LNCAP (cell line): ENCODE measurements at regions not wholly inside any gene's neighbourhood (a gene's known extent, or its start where the extent isn't known, plus 50 kb on each side); places are given as distances from the start of the nearest gene placed in this dataset.

Source experiments
- TF ChIP-seq, protein P1 (sequence below): fragments of 450-650 bp; IDR thresholded peaks from 2 replicates; pipeline ENCODE4 v1.5.1; 2017; ENCODE audit warnings: mild to moderate bottlenecking

DNA sequence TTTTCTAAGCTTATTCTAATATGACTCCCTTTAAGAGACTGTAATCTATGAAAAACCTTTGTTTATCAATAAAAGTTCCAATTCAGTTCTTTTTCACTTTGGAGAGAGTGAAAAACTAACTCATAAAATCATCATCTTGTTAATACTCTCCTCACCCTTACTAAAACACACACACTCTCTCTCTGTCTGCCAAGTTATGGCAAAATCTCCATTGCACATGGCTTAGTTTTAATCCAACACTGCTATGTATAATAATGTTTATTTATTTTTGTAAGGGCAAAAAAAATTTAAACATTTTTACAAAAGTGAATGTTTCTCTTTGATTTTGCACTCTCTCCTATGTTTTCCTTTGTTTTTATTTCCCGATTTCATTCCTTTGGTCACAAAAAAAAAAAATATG is 253.2 kb downstream of the BMP7 start:
- TF ChIP-seq, protein P1, sequence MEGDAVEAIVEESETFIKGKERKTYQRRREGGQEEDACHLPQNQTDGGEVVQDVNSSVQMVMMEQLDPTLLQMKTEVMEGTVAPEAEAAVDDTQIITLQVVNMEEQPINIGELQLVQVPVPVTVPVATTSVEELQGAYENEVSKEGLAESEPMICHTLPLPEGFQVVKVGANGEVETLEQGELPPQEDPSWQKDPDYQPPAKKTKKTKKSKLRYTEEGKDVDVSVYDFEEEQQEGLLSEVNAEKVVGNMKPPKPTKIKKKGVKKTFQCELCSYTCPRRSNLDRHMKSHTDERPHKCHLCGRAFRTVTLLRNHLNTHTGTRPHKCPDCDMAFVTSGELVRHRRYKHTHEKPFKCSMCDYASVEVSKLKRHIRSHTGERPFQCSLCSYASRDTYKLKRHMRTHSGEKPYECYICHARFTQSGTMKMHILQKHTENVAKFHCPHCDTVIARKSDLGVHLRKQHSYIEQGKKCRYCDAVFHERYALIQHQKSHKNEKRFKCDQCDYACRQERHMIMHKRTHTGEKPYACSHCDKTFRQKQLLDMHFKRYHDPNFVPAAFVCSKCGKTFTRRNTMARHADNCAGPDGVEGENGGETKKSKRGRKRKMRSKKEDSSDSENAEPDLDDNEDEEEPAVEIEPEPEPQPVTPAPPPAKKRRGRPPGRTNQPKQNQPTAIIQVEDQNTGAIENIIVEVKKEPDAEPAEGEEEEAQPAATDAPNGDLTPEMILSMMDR = no peak

DNA sequence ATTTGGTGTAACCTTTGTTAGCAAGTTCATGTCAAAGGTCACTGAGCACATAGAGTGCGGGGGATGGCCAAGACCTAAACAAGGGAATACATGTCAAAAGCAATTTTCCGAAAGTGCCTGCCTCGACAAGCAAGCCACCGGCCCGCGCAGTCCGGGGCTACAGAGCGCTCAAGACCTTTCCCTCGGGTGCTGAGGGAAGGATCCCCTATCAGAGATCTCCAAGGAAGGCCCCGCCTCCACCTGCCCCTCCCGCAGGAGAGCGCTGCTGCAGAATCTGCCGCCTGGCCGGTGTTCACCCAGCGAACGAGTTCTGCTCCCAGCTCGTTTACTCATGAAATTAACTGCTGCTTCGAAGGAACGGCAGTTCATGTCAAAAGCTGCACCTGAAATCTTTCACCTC is 252.7 kb downstream of the BMP7 start:
- TF ChIP-seq, protein P1 = no peak

DNA sequence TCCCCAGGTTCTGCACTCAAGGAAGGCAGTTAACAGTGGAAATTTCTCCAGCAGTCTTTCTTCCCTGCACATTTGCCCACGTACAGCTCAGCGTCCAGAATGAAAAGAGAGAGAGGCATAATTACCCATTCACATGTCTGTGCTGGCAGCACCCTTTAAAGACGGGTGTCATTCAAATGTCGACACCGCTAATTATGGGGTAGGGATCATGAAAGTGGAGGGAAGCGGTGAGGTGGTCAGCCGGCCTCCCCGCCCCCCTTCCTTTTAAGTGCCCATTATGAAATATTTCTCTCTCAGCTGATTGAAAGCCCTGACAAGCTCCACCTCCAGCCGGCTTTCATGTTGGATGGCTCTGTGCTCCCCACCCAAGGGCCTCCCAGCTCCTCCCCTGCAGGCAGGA is 246.1 kb downstream of the BMP7 start:
- TF ChIP-seq, protein P1 = no peak

DNA sequence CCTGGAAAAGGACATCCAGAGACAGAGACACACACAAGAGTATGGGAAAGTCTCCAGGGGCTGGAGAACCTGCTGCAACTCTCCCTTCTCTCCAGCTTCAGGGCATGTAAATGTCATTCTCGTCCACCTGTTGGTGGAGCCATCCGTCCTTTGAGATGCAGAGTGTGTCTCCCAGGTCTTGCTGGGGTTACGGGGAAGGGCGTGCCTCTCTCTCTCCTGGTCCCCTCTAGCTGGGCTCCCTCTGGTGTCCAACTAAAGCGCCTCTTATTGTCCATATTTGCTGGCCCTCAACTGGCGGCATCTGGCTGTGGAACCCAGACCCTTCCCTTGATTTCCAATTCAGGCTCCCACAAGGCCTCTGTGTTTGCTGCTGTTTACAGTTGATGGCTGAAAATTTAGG is 244.1 kb downstream of the BMP7 start:
- TF ChIP-seq, protein P1 = no peak

DNA sequence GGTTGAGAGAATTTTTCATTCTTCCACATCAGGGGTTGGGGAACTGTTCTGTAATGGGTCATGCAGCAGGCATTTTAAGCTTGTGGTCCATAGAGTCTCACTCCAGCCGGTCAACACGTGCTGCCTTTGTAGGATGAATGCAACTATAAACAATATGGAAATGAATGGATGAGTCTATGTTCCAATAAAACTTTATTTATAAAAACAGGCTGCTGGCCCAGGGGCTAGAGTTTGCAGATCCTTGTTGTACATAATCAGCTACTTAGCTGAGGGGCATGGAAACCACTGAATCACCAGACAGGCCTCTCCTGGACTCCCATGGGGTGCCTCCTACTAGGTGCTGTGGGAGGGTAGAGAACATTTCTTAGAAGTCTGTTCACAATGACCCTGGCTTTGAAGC is 243.4 kb downstream of the BMP7 start:
- TF ChIP-seq, protein P1 = no peak

DNA sequence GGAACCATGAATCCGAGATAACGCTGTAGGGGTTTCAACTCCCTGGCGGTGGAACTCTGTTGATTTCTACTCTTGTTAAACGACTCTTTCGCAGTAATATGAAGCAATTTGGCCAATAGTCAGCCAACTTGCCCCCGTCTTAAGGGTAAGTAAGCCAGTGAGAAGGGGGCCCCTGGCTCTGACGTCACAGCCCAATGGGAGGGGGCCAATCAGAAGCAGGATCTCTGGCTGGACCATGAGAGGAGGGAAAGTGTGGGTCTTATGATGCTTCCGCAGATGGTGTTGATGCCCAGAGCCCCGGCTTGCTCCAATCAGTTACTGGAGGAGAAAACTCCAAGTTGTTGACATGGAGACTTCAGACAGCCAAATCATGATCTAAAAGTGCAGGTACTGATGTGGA is 242.4 kb downstream of the BMP7 start:
- TF ChIP-seq, protein P1 = no peak

DNA sequence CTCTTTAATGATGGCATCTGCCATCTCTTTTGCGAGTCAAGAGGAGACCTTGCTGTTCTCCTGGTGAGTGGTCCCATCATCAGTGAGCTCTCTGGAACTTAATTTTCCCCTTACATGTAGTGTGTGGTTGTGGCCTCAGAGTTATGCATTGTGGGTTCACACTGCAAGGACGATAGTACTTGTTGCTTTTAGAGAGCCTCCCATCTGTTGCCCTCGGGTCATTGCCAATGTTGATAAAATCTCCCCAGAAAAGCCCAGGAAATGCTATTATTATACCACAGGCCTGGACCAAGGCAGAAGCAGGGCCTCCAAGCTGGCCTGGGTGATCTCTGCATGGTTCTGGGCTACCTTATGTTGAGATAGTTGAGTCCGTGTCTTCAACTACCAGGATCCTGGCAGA is 241.6 kb downstream of the BMP7 start:
- TF ChIP-seq, protein P1 = no peak

DNA sequence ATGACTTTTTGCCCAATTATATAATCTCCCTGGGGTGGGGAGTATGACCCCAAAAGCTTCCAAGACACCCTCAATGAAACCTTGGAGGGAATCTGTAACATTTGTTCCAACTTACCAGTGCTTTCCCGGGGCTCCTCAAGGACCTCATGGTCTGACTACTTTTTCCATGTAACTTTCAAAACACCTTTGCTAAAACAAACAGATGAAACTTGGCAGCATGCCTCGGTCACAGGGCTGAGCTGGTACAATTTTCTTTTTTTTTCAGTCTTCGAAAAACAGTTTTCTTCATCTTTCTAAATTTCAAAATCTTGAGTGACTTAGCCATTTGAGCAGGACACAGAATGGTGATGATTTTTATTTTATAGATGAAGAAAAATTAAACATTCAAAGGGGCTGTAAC is 241.2 kb downstream of the BMP7 start:
- TF ChIP-seq, protein P1 = no peak
